CD14-positive monocyte (primary cell): ENCODE measurements at regions not wholly inside any gene's neighbourhood (a gene's known extent, or its start where the extent isn't known, plus 50 kb on each side); places are given as distances from the start of the nearest gene placed in this dataset.

ENCODE experiments used
- DNase-seq, 3 donors: peaks; one replicate each; pipeline ENCODE4 v3.0.0-alpha.2; 2011 to 2022
- H2AFZ ChIP-seq: 2 replicates; pipeline ENCODE4 v1.6.0; 2012; ENCODE audit warnings: mild to moderate bottlenecking, low read depth, low read length, inconsistent platforms; ENCODE audit not compliant: insufficient read depth, poor library complexity, severe bottlenecking
- H3K27ac ChIP-seq, 2 donors: 1 replicate in 1 of 2; 2 replicates in 1 of 2; pipeline ENCODE4 v1.5.1; 2012 to 2013; ENCODE audit warnings: low read length in 2 of 2, control low read depth in 1 of 2, inconsistent platforms in 1 of 2, low read depth in 1 of 2, mild to moderate bottlenecking in 1 of 2
- H3K27me3 ChIP-seq, 2 donors: one replicate each; pipeline versions ENCODE4 v1.6.0 to v1.6.1; 2011 to 2013; ENCODE audit warnings: low read length in 2 of 2; ENCODE audit not compliant: control insufficient read depth in 2 of 2, insufficient read depth in 2 of 2
- H3K36me3 ChIP-seq, 2 donors: replicated peaks in 1 of 2; 1 replicate in 1 of 2; 2 replicates in 1 of 2; pipeline versions ENCODE4 v1.5.1 to v1.6.1; 2012 to 2013; ENCODE audit warnings: low read length in 2 of 2, control low read depth in 1 of 2, inconsistent platforms in 1 of 2, mild to moderate bottlenecking in 1 of 2; ENCODE audit not compliant: insufficient read depth in 2 of 2, control insufficient read depth in 1 of 2
- H3K4me1 ChIP-seq, 2 donors: 1 replicate in 1 of 2; 2 replicates in 1 of 2; pipeline versions ENCODE4 v1.5.1 to v1.6.1; 2012 to 2013; ENCODE audit warnings: low read length in 2 of 2, control low read depth in 1 of 2, inconsistent platforms in 1 of 2, mild to moderate bottlenecking in 1 of 2, moderate library complexity in 1 of 2; ENCODE audit not compliant: insufficient read depth in 2 of 2, control insufficient read depth in 1 of 2
- H3K4me2 ChIP-seq: replicated peaks from 2 replicates; pipeline ENCODE3; 2012; ENCODE audit warnings: low read length, moderate library complexity, mild to moderate bottlenecking; ENCODE audit not compliant: poor library complexity, severe bottlenecking; ENCODE audit errors: extremely low read depth
- H3K4me3 ChIP-seq, 3 experiments: fragments of 200-600 bp in 1 of 3; sonication (generic) in 1 of 3; replicated peaks in 1 of 3; 1 replicate in 2 of 3; 2 replicates in 1 of 3; pipeline ENCODE4 v1.5.1; 2011 to 2013; ENCODE audit warnings: low read length in 3 of 3, mild to moderate bottlenecking in 3 of 3, control low read depth in 2 of 3, low read depth in 2 of 3, inconsistent platforms in 1 of 3, moderate library complexity in 1 of 3
- H3K79me2 ChIP-seq: 2 replicates; pipeline ENCODE4 v1.6.0; 2012; ENCODE audit warnings: mild to moderate bottlenecking, control low read depth, inconsistent platforms, low read length, moderate library complexity; ENCODE audit not compliant: insufficient read depth
- H3K9ac ChIP-seq: 2 replicates; pipeline ENCODE4 v1.6.0; 2017; ENCODE audit warnings: low read length, mild to moderate bottlenecking; ENCODE audit not compliant: insufficient read depth, poor library complexity, severe bottlenecking
- H3K9me3 ChIP-seq, 2 donors: replicated peaks in 1 of 2; 1 replicate in 1 of 2; 2 replicates in 1 of 2; pipeline versions ENCODE4 v1.5.1 to v1.6.1; 2012 to 2013; ENCODE audit warnings: low read length in 2 of 2, control low read depth in 1 of 2; ENCODE audit not compliant: control insufficient read depth in 1 of 2, insufficient read depth in 1 of 2
- H4K20me1 ChIP-seq: 2 replicates; pipeline ENCODE4 v1.6.0; 2012; ENCODE audit warnings: mild to moderate bottlenecking, low read length, control low read depth, moderate library complexity; ENCODE audit not compliant: insufficient read depth
- H3K27ac Mint-ChIP-seq, 7 donors: one replicate each; pipeline ENCODE4 v1.8.0; 2020; ENCODE audit warnings: mild to moderate bottlenecking in 7 of 7, mixed read lengths in 7 of 7, moderate library complexity in 6 of 7, inconsistent platforms in 2 of 7
- H3K27me3 Mint-ChIP-seq, 3 donors: one replicate each; pipeline ENCODE4 v1.8.0; 2021 to 2022; ENCODE audit warnings: low read depth in 3 of 3, mild to moderate bottlenecking in 3 of 3, mixed read lengths in 3 of 3, moderate library complexity in 3 of 3, inconsistent platforms in 1 of 3
- H3K36me3 Mint-ChIP-seq, 2 donors: one replicate each; pipeline ENCODE4 v1.8.0; 2020; ENCODE audit warnings: mixed read lengths in 2 of 2, inconsistent platforms in 1 of 2, mild to moderate bottlenecking in 1 of 2
- H3K4me1 Mint-ChIP-seq: one replicate; pipeline ENCODE4 v1.8.0; 2020; ENCODE audit warnings: mild to moderate bottlenecking, mixed read lengths
- H3K4me3 Mint-ChIP-seq, 2 donors: one replicate each; pipeline ENCODE4 v1.8.0; 2020; ENCODE audit warnings: mild to moderate bottlenecking in 2 of 2, mixed read lengths in 2 of 2, moderate library complexity in 1 of 2
- H3K9me3 Mint-ChIP-seq, 7 donors: one replicate each; pipeline ENCODE4 v1.8.0; 2020 to 2022; ENCODE audit warnings: mixed read lengths in 7 of 7, mild to moderate bottlenecking in 6 of 7, moderate library complexity in 6 of 7, inconsistent platforms in 2 of 7
- WGBS: methylation state at CpG from one replicate; pipeline ENCODE4 v1.1.5; 2013; ENCODE audit warnings: missing lambda C conversion rate; ENCODE audit not compliant: insufficient coverage; 5-methylcytosine and 5-hydroxymethylcytosine counted together
- intact Hi-C, 2 donors: fragments of 100-400 bp; cut with micrococcal nuclease; formaldehyde crosslinking; loops; one replicate each; pipeline versions ENCODE4 v1.15.0 to v1.15.1; 2023
- TF ChIP-seq, protein P1 (sequence below): fragments of 200-600 bp; IDR thresholded peaks from one replicate; pipeline ENCODE4 v1.8.0; 2022; ENCODE audit warnings: antibody characterized with exemption, mild to moderate bottlenecking

GRCh38 chr17:79513820-79514535 lies 96.9 kb downstream of the RBFOX3 start:
- H3K27me3 ChIP-seq = peaks cover 0 to 11% of the 10 kb centered on the region in 2 donors
- Mint-ChIP-seq H3K36me3 (no peaks in the 10 kb centered on the region), H3K4me3 (no peak overlapping the region), H3K4me1 (no peaks in the 10 kb centered on the region), H3K9me3 (peaks cover 4 to 30% (median 14%) of the 10 kb centered on the region in 7 donors), H3K27me3 (peaks cover 7 to 19% (median 17%) of the 10 kb centered on the region in 3 donors), H3K27ac (no peak overlapping the region)
- WGBS = 95% methylated on average over 15 of the region's 17 CpGs
- no peak for DNase-seq
- H3K4me2 ChIP-seq = no peak overlapping the region
- TF ChIP-seq, protein P1, sequence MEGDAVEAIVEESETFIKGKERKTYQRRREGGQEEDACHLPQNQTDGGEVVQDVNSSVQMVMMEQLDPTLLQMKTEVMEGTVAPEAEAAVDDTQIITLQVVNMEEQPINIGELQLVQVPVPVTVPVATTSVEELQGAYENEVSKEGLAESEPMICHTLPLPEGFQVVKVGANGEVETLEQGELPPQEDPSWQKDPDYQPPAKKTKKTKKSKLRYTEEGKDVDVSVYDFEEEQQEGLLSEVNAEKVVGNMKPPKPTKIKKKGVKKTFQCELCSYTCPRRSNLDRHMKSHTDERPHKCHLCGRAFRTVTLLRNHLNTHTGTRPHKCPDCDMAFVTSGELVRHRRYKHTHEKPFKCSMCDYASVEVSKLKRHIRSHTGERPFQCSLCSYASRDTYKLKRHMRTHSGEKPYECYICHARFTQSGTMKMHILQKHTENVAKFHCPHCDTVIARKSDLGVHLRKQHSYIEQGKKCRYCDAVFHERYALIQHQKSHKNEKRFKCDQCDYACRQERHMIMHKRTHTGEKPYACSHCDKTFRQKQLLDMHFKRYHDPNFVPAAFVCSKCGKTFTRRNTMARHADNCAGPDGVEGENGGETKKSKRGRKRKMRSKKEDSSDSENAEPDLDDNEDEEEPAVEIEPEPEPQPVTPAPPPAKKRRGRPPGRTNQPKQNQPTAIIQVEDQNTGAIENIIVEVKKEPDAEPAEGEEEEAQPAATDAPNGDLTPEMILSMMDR = no peak
- H3K9ac ChIP-seq = no peak overlapping the region
- H3K9me3 ChIP-seq = peaks cover 23 to 36% of the 10 kb centered on the region in 2 donors
- H4K20me1 ChIP-seq = no peaks in the 10 kb centered on the region
- no peak overlapping the region for H2AFZ ChIP-seq
- H3K27ac ChIP-seq = no peak overlapping the region
- intact Hi-C loops = no loop called here
- H3K4me3 ChIP-seq = no peak overlapping the region
- no peaks in the 10 kb centered on the region for H3K4me1 ChIP-seq
- H3K79me2 ChIP-seq = no peaks in the 10 kb centered on the region
- no peaks in the 10 kb centered on the region for H3K36me3 ChIP-seq

DNA sequence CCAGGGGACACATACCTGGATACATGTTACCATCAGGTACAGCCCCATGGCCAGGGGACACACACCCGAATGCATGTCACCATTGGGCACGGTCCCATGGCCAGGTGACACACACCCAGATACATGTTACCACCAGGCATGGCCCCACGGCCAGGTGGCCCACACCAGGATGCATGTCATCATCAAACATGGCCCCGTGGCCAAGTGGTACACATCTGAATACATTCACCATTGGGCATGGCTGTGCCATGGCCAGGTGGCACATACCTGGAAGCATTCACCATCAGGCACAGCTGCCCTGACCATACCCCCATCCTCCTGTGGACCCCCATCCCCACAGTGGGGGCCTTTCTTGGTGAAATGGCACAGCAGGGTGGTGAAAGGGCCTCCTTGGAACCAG lies 97.6 kb downstream of the RBFOX3 start:
- H3K9me3 ChIP-seq = peaks cover 23 to 36% of the 10 kb centered on the region in 2 donors
- Mint-ChIP-seq H3K4me1 (no peaks in the 10 kb centered on the region), H3K36me3 (no peaks in the 10 kb centered on the region), H3K4me3 (no peak overlapping the region), H3K27ac (no peak overlapping the region), H3K27me3 (peaks cover 3 to 11% (median 9%) of the 10 kb centered on the region in 3 donors), H3K9me3 (peaks cover 4 to 33% (median 14%) of the 10 kb centered on the region in 7 donors)
- intact Hi-C loops = no loop called here
- DNase-seq = no peak
- 100% methylated on average over 4 of the region's 4 CpGs for WGBS
- H3K27ac ChIP-seq = no peak overlapping the region
- H3K79me2 ChIP-seq = no peaks in the 10 kb centered on the region
- H4K20me1 ChIP-seq = no peaks in the 10 kb centered on the region
- no peaks in the 10 kb centered on the region for H3K36me3 ChIP-seq
- no peak overlapping the region for H3K9ac ChIP-seq
- TF ChIP-seq, protein P1 = no peak
- peaks cover 0 to 6% of the 10 kb centered on the region in 2 donors for H3K27me3 ChIP-seq
- no peak overlapping the region for H3K4me2 ChIP-seq
- no peak overlapping the region for H3K4me3 ChIP-seq
- no peak overlapping the region for H2AFZ ChIP-seq
- no peaks in the 10 kb centered on the region for H3K4me1 ChIP-seq
